ENCODE measurements at regions not wholly inside any gene's neighbourhood (a gene's known extent, or its start where the extent isn't known, plus 50 kb on each side); places are given as distances from the start of the nearest gene placed in this dataset.

DNA sequence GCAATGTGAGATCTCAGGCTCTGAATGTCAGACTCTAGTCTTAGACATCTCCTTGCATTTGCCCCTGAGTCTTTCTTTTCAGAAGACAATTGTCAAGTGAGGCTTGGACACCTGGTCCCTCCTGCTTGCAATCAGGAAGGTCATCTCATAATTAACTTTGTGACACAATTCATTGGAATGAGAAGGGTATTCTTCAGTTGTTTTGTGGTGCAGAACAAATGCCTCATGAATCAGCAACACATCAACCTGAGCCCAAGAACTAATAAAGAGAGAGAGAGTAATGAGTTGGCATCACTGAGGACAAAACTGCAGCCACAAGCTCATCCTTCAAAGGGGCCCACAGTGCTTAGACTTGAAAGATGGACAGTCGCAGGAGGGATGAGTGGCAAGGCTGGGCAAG is 375.8 kb downstream of the INSC start:
- no peak for DNase-seq

DNA sequence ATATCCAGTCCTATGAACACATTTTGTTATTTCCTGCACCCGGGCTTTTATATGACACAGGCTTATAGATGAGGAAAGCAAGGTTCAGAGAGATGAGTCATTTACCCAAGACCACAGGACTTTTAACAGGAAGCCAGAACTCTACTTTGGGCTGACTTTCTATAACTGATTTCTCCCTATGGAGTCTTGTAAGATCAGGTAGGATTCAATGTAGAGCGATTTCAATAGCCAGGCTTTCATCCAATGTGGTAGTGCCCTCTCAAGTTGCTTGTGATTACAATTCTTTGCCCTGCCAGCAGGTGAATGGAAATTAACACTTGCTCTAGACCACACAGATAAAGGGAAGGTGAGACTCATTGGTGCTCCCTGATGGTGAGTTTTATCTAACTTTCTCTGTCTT is 378.3 kb downstream of the INSC start:
- DNase-seq, result no peak

GRCh38 chr11:15493921-15494620 is 379.3 kb downstream of the INSC start:
- DNase-seq, result no peak

DNA sequence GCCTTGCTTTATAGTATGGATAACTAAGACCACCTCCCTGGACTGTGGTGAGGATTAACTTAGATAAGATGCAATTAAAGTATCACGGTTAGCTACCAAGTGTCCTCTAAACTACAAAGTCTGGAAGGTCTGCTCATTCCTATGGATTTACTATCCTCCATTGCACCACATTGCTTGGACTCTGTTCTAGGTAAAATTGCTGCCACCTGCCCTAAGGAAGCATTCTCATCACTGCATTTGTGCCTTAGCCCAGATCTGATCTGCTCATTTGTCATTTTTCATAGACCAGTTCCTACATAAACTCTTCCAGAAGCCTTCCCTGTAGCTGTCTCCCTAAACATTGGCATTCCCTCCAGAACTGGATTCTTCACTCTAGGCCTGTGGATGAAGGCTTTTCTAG is 380.0 kb downstream of the INSC start:
- DNase-seq, result no peak

DNA sequence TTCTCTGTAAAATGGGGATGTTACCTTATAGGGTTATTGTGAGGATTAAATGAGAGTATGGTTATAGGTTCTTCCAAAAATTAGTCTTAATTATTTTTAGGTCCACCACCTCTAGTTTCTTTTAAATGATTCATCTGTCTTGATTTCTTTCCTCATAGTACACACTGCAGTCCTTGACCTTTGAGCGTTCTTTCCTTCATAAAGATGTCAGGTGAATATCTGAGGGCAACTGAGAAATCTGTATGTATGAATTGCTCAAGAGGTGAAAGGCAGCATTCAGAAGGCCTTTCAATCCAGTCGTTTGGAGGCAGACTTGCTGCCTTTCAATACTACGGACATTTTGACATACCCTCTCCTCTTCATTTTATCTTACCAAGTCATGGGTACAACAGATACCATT is 380.7 kb downstream of the INSC start:
- DNase-seq, result no peak

- no peak for DNase-seq
Measured at GRCh38 chr11:15497366-15497765, 382.6 kb downstream of the INSC start.

DNA sequence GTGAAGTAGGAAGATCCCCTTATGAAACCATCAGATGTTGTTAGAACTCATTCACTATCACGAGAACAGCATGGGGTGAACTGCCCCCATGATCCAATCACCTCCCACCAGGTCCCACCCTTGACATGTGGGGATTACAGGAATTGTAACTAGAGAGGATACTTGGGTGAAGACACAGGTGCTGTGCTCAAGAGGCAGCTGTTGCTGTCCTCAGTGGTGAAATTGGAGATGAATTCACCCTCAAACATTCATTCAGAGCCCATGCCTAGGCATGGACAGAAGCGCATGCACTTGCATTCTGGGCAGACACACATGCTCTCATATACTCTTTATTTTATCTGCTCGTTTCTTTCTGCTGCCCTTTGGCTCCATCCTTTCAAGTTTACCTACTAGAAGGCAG is 385.0 kb downstream of the INSC start:
- no peak for DNase-seq

DNA sequence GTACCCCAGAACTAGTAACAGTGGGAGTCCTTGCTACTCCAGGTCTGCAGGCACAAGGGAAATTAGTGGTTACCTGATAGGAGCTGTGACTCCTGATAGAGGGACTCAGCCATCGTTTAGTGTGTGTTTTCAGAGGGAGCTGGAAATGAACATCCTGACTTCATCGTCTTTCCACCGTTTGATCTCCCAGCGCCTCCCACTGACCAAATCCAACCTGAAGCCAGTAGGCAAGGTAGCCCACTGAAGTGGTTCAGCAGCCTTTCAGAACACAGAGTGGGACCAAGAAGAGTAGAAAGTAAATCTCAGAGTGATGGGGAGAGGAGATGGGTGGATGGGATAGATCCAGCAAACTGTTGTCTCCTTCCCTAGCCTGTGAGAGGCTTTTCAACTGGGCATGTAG is 385.9 kb downstream of the INSC start:
- DNase-seq, result no peak

DNA sequence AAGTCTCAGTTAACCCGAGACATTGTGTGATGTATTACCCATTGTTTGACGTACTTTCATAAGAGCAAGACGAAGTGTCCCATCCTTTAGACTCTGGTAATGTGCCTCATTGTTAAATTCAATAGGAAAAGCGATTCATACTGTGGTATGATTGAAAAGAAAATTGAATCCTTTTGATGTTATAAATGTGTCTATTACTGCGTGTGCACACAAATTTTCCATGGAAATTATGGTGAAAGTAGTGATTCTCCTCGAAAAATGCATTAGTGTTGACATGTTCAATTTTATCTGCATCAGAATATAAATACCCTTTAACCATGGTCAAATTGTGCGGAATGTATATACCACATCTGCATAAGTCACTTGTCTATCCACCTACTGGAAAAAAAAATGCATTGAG is 386.8 kb downstream of the INSC start:
- no peak for DNase-seq

DNA sequence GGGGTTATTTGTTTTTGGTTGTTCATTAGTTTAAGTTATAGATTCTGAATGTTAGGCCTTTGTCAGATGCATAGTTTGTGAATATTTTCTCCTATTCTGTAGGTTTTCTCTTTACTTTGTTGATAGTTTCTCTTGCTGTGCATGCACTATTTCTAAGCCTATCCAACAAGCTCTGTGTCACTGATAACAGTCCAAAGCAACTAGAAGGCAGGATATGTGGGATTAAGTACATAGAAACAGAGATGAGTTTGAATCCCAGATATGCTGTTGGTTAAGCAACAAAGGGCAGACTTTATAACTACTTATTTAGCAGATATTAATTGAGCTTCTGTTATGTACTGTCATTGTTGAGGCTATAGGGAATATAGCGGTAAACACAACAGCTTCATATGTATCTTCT is 390.4 kb downstream of the INSC start:
- DNase-seq, result no peak

DNA sequence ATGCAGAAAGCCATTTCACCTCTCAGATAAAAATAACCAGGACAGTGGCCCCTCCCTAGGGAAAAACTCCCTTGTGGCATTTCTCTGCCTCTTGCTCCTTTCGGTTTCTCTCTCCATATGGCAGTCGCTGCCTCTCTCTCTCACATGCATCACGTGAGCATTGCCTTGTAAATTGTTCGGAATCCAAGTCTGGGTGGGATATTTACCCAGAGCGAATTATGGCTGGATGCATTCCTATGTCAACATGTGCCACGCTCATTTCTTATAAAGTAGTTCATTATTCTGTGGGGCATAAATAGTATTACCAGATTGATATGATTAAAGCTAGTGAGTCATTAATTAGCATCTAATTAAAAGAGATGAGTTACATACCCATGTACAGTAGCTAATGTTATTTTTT is 392.9 kb downstream of the INSC start:
- no peak for DNase-seq

DNA sequence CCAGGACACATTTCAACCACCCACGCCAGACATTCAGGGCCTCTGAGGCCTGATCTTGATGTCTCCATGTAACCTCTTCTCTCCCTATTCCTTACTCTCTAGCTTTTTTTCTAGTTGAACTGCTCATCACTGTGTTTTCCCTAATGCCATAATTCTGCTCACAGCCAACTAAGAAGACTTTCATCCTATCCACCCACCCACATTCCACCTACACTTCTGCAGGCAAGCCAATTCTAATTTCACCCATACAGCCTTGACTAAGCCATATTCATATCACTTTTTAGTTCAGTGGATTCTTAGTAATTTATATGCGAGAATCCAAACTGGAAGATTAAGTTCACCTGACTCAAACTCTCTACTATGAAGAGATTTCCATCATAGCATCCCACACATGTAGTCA is 394.4 kb downstream of the INSC start:
- no peak for DNase-seq

- no peak for DNase-seq
Measured at GRCh38 chr11:15519124-15519791, 404.5 kb downstream of the INSC start.

- DNase-seq, result no peak
Measured at GRCh38 chr11:15519911-15520310, 405.2 kb downstream of the INSC start.

DNA sequence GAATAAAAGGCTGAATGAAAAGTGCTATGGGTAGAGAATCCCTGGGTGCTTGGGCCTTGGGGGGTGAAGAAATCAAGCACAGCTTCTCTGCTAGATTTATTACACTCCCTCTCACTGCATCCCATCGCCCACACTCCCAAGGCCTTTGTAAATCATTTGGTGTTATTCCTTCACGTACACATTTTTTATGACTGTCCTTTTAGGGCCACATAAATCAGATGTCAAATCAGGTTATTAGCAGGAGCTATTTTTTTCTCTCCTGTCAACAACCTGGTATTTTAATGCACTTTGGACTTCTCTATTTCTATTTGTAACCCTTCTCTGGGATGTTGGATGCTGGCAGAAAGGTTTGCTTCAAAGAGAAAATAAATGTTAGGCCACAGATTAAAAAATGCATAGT is 408.8 kb downstream of the INSC start:
- DNase-seq, result no peak

DNA sequence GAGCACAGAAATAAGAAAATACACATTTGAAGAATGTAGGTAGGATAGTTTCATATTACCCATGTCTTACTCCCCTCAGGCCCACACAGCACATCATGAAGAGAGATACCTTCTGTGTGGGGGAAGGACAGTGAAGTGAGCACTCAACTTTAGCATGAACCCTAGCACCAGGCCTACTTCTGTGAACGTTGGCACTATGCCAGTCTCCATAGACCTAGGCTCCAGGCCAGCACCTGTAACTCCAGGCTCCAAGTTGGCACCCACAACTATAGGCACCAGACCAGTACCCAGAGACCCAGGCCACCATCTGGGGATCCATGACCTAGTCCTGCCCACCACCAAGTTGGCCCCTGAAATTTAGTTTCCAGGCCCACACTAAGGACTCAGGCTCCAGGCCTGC is 410.9 kb downstream of the INSC start:
- no peak for DNase-seq

DNA sequence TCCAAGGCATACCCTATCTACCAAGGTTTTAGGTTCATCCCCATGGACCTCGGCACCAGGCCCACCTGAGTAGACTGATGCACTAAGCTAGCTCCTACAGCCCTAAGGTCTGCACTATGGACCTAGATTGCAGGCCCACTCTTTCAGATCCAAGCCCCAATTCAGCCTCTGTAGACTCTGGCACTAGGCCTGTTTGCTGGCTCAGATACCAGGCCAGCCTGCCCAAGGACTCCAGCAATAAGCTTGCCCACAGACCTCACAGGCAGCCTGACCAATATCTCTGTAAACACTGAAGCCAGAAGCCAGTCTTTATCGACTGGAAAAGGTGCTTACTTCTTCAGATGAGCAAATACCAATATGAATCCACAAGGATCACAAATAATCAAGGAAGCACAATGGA is 411.3 kb downstream of the INSC start:
- no peak for DNase-seq

GRCh38 chr11:15526859-15527450 is 412.2 kb downstream of the INSC start:
- no peak for DNase-seq

DNA sequence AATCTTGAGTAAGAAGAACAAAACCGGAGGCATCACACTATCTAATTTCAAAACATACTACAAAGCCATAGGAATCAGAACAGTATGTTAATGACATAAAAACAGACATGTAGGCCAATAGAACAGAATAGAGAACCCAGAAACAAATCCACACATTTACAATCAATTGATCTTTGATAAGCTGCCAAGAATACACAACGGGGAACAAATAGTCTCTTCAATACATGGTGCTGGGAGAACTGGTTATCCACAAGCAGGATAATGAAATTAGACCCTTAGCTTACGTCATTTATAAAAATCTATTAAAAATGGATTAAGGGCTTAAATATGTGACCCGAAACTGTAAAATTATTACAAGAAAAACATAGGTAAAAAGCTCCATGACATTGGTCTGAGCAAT is 417.7 kb downstream of the INSC start:
- DNase-seq, result no peak

DNA sequence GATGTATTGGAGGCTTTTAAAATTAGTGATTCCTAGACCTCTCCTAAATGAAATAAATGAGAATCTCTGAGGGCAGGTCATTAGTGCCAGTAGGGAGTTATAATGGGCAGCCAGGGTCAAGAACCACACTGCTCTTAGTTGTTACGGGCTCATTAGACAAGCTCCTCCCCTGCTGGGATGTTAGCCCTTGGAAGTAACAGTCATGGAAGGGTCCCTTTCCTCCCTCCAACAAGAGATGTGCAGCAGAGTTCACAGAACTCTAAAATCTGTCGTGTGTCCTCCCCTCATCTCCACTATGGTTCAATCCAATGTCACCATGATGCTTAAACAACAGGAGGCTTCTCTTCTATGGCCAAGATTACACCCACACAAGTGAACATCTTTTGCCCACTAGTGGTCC is 419.5 kb downstream of the INSC start:
- DNase-seq, result no peak

GRCh38 chr11:15535414-15535813 is 420.7 kb downstream of the INSC start:
- DNase-seq, result no peak

DNA sequence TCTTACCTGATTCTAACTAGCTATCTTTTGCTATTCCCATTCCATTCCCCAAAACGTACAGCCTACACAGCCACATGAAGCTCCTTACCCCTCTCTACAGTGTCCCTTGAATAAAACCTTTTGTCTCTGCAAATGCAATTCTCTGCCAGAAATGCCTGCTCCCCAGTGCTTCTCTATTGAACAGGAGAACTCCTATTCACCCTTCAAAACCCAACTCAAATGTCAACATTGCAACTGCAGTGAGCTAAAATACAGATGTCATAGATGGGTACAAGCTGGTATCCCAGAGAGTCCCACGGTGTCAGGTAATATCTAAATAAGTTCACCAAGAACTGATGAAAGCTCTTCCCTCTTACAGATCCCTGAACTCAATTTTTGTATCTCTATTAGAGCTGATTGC is 421.7 kb downstream of the INSC start:
- DNase-seq, result no peak

DNA sequence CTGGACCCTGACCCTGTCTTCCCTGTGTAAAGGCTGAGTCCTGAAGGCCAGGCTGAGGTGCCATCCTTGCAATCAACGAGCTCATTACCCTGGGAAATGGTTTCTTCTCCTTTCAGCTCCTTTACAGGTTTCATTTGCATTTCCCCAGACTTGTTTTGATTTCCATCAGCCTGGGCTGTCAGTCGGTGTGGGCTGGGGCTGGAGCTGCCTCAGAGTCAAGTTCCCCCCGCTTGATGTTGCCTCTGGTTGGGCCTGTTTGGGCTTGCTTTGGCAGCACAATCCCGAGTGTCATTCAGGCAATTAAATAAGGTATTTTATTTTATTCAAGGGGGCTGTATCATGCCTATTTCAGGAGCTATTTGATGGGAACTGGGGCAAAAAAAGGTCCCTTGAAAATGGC is 424.9 kb downstream of the INSC start:
- DNase-seq, result no peak

DNA sequence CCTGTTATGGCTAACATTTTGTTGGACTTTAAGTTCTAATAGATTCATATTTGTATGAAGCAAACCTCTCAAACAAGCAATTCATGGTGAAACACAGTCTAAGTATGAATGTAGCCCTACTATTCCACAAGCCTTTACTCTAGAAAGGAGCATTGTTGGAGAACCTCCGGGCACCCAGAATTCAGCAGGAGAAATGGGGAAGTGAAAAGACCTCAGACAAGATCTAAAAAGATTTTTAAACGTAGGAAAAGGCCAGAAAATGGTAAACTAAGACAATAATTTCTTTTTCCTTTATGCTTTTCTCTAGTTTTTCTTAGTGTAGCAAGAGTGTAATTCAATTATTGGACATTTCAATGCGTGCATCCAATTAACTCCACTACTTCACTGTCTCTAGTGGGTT is 426.4 kb downstream of the INSC start:
- no peak for DNase-seq

- no peak for DNase-seq
Measured at GRCh38 chr11:15544353-15544752, 429.6 kb downstream of the INSC start.
